Keratinocyte (primary cell): ENCODE measurements at regions not wholly inside any gene's neighbourhood (a gene's known extent, or its start where the extent isn't known, plus 50 kb on each side); places are given as distances from the start of the nearest gene placed in this dataset.

Experiments used
- CTCF ChIP-seq, 3 experiments: IDR thresholded peaks in 1 of 3; conservative IDR thresholded peaks in 1 of 3; optimal IDR thresholded peaks in 1 of 3; 2 replicates in 2 of 3; 3 replicates in 1 of 3; pipeline versions ENCODE3 to v1.5.1; 2011; ENCODE audit warnings: low read length in 3 of 3, mild to moderate bottlenecking in 3 of 3, moderate library complexity in 2 of 3, control low read depth in 1 of 3, inconsistent platforms in 1 of 3; ENCODE audit not compliant: insufficient read depth in 2 of 3; ENCODE audit errors: extremely low read depth in 1 of 3
- EZH2 ChIP-seq: IDR thresholded peaks from one replicate; pipeline ENCODE4 v1.6.1; 2012; ENCODE audit warnings: inconsistent platforms, mild to moderate bottlenecking, low read length, moderate library complexity

DNA sequence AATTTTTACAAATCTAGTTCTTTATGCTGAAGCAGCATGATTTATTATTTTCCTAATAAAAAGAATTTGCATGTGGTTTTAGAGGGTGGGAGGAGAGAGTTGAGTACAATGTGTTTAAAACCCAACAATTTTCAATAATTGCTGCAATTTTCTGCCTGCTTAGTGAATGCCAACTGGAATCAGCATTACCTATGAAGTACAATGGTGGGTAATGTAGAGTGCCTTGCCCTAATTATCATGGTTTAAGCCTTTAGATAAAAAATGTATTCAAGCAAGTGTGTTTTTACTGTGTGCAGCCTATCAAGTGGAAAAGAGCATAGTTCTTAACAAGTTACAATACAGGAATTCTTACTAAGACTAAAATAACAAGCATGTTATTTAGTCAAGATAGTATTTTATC, 77.9 kb upstream of the ANKRD50 start:
- TF ChIP-seq CTCF (optimal IDR thresholded peaks at IDR 0.05 in 1 of 3, IDR thresholded peaks at IDR 0.05 in 1 of 3, conservative IDR thresholded peaks at IDR 0.05 in 1 of 3; ENCODE audit: extremely low read depth in 1 of 3, insufficient read depth in 2 of 3, low read length in 3 of 3) (no peak), EZH2 (no peak)
